ENCODE measurements at regions not wholly inside any gene's neighbourhood (a gene's known extent, or its start where the extent isn't known, plus 50 kb on each side); places are given as distances from the start of the nearest gene placed in this dataset.

DNA sequence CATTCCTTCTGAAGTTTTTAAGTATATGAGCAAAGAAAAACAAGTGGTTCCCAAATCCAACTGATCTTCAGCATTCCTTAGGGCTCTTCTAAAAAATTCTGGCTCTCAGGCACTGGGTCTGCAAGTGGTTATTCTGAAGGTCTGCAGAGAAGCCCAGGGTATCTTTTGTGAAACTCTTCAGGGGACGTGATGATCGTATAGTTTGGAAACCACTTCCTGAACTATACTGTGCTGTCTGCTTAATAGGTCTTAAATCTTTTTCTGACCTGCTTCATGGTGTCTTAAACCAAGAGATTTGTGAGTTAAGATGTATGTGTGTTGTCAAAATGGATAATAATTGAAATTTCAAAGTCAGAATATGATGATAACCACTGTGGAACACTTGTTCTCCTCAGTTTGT is 115.5 kb downstream of the LHX9 start:
- intact Hi-C loops (cut with micrococcal nuclease): no loop called here

- intact Hi-C loops (cut with micrococcal nuclease): no loop called here
Observed at GRCh38 chr1:198040880-198041279, 115.9 kb upstream of the NEK7 start.

GRCh38 chr1:198042168-198042567 is 114.6 kb upstream of the NEK7 start:
- intact Hi-C loops (cut with micrococcal nuclease): no loop called here

GRCh38 chr1:198047913-198048312 is 108.9 kb upstream of the NEK7 start:
- intact Hi-C loops (cut with micrococcal nuclease): no loop called here

DNA sequence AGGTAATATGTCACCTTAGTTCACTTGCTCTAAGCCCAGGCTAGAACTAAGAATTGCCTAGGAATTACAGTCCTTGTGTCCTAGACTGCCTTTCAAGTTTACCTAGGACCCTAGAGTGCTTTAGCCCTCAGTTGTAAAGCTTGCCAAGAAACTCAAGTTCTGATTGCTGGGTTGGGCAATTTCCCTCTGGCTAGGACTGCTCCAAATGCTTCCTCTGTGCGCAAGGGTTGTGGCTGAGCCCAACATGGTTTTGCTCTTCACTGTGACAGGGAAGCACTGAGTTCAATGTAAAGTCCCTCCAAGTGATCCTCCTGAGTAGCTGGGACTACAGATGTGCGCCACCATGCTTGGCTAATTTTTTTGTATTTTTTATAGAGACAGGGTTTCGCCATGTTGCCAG is 102.3 kb upstream of the NEK7 start:
- intact Hi-C loops (cut with micrococcal nuclease): no loop called here

DNA sequence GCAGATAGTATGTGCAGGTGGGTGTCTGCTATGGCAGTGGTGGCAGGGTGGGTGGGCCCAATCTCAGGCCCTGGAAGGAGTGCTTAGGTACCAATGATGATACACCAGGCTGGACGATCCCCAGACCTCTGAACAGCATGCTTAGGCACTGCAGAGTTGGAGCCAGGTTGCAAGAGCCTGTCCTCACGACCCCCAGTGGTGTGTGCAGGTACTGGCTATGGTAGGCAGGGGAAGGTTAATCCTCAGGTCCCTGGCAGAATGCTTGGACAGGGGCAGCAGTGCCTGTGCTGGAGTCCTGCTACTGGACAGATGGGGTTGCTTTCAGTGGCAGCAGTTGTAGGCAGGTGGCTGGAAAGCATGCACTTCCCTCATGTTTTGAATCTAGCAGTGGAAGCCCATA is 100.5 kb upstream of the NEK7 start:
- intact Hi-C loops (cut with micrococcal nuclease): no loop called here

DNA sequence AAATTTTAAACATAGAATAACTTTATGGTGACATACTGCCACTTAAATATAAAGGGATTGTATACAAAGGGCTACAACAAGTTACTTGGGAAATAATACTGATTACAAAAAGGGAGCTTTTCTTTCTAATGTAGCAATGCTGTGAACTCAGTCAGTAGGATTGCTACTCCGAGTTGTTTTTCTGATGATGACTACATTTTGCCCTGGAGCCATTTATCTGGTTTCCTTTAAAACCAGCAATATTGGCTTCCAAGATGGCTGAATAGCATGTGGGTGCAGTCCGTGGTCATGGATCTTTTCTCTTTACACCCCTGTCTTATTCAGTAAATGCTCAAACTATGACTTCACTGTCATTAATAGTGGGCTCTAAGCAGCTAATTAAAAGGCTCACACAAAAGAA is 92.6 kb upstream of the NEK7 start:
- intact Hi-C loops (cut with micrococcal nuclease): no loop called here

- intact Hi-C loops (cut with micrococcal nuclease): no loop called here
Observed at GRCh38 chr1:198068285-198068684, 88.5 kb upstream of the NEK7 start.

DNA sequence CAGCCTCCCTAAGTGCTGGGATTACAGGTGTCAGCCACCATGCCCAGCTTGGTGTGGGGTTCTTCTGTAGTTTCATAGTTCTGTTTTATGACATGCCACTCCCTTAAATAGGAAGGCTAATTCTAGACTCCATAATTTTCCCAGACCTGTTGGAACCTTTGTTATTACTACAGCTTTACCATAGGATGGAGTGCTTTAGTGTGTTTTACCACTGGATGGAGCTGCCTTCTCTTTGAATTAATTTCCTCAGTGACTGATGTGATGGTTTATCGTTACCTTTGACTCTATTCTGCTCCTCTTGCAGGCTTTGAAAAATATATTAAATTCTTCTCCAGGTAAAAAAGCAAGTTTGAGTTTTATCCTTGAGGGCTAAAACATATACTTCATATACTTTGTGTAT is 84.6 kb upstream of the NEK7 start:
- intact Hi-C loops (cut with micrococcal nuclease): no loop called here

- intact Hi-C loops (cut with micrococcal nuclease): no loop called here
Observed at GRCh38 chr1:198075296-198075695, 81.5 kb upstream of the NEK7 start.

DNA sequence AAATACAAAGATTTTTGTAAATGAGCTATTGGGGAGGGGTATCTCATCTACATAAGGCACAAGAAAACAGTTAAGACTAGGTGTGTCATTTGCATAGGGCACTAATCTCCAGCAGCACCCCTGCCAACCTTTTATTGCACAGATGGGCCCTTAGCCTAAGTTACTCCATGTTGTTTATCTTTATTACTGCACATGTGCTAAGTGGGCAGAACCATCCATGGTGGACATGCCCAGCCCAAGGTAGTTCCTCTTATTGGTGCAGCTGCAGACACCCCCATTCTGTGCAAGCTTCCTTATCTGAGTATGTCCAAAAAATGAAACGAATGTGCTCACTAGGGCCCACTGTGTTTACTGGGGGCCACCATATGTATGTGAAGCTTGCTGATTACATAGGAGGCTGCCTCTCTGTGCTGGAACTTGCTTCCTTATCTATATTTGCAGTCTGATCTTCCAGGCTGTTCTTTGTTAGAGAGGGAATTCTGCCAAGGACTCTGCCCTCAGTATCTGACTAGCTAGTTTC is 77.3 kb upstream of the NEK7 start:
- intact Hi-C loops (cut with micrococcal nuclease): no loop called here

DNA sequence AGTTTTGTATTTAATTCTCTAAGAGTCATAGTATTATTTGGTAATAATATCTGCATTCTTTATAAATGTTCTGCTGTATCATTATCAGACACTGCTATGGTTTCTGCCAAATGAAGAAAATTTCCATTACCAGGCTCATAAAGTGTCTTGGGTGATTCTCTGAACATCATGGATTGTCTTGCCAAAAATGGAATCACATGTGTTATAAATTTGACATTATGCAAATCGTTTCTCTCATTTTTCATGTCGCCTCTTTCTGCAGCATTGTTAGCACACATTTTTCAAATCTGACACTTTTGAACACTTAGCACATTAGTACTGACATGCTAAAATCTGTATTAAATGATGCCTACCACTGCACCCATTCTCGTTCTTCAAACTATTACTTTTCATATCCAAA is 74.2 kb upstream of the NEK7 start:
- intact Hi-C loops (cut with micrococcal nuclease): no loop called here

DNA sequence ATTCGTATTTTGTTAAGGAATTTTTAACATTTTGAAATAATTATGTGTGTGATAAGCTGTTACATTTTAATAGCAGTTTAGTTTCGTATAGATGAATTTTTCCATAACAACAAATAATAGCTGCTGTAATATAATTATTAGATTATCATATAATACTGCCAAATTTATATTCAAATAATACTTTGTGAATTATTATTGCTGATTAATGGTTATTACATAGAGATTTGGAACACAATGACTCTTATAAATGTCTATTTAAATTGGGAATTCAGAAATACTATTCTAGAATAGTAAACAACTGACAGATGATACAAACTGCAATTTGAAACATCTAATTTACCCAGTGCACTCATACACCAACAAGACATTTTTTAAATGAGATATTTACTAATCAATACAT is 73.2 kb upstream of the NEK7 start:
- intact Hi-C loops (cut with micrococcal nuclease): no loop called here

- intact Hi-C loops (cut with micrococcal nuclease): no loop called here
Observed at GRCh38 chr1:198084241-198084908, 72.4 kb upstream of the NEK7 start.

DNA sequence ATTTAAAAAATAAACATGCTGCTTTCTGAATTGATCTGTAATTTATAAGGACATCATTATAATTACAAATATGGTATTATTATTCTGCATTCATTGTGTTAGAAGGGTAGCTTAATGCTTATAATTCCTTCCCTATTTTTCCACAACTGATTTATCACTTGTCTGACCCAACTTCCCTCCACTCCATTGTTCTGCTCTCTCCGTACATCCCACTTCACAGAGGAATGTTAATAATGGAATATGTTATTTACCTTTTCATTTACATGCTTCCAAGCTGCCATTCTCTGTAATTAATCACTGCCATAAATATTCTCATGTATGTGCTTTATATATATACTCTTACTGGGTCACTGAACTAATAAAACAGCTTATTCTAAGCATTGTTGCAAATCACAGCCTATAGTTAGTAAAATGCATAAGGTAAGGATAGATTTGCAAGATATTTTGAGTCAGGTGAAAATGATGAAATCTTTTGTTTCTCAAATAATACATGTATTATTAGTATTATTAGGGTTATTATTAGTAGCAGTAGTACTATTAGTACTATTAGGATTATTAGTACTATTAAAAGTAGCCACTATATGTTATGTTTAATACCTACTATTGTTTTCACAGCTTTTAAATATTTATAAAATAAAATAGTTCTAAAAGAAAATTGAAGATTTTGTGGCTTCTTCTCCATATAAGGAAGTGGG is 70.6 kb upstream of the NEK7 start:
- intact Hi-C loops (cut with micrococcal nuclease): loop anchor here (5.0 kb wide), 2 partner anchors 191 to 596 kb away; no protein-coding TSS in a partner anchor

- intact Hi-C loops (cut with micrococcal nuclease): loop anchor here (1.0 to 5.0 kb wide), 4 partner anchors 189 to 594 kb away; no protein-coding TSS in a partner anchor
Observed at GRCh38 chr1:198087831-198088230, 69.0 kb upstream of the NEK7 start.

DNA sequence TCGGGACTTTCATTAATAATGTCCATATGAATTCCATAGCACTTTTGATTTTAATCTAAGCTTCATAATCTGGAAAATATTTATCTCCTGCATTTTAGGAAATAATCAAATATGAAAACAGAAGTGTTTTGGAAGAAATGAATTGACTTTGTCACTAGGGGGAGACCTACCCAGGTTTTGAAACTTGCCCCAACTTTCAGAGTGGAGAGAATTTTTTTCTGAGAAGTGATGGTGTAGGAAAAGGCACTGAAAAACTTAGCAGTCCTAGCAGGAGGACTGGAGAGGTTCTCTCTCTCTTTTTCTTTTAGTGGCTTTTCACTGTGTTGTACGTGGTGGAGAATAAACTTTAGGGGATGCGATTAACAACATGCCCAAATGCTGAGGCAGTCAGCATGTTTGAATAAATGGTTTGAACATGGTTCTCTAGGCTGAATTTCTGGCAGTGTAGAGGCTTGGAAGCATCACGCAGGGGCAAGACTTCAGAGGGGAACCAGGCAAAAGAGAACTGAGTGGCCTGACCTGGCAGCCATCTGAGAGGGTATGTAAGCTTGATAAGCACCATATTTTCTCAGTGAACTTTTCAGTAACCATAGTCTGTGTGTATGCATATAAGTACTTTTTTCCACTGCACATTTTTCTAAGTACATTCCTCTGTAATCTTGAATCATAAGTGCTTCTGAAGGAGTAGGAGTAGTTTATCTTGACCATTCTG is 68.3 kb upstream of the NEK7 start:
- intact Hi-C loops (cut with micrococcal nuclease): loop anchor here (1.0 to 5.0 kb wide), 4 partner anchors 189 to 594 kb away; no protein-coding TSS in a partner anchor

- intact Hi-C loops (cut with micrococcal nuclease): no loop called here
Observed at GRCh38 chr1:198096390-198096789, 60.4 kb upstream of the NEK7 start.

DNA sequence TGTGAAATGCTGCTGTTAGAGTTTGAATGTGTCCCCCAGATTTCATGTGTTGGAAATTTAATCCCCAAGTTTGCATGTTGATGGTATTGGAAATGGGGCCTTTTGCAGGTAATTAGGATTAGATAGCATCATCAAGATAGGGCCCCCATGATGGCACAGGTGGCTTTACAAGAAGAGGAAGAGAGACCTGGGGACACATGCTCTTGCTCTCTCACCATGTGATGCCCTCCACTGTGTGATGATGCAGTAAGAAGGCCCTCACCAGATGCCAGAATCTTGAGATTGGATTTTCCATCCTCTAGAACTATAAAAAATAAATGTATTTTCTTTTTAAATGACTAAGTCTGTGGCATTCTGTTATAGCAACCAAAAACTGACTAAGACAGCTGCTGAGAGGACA is 57.0 kb upstream of the NEK7 start:
- intact Hi-C loops (cut with micrococcal nuclease): loop anchor here (5.0 to 10.0 kb wide), 2 partner anchors 523 to 575 kb away; no protein-coding TSS in a partner anchor

GRCh38 chr1:198101716-198102453 is 54.9 kb upstream of the NEK7 start:
- intact Hi-C loops (cut with micrococcal nuclease): loop anchor here (1.0 to 10.0 kb wide), 4 partner anchors 41 to 577 kb away; partner anchors contain the start of gene NEK7

DNA sequence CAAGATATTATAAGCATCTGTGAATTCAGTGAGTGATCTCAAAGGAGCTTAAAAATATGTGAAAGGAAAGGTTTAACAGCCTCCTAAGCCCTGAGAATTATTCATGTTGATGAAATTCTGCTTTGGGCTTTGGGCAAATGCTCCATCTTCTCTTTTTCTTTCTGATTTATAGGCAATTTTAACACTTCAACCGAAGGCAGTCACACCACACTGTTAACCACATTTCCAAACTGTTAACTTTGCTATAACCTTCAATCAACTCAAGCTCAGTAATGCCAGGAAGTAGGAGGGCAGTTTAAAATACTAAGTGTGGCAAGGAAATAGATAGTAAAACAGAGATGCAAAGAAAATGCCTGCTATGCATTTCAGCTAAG is 54.4 kb upstream of the NEK7 start:
- intact Hi-C loops (cut with micrococcal nuclease): loop anchor here (1.0 to 10.0 kb wide), 4 partner anchors 40 to 578 kb away; partner anchors contain the start of gene NEK7

All from T-helper 1 cell treated with Interleukin-12 subunit alpha and Interleukin-12 subunit beta and Interleukin-4 antibody, amounts not matched to agents 30 ng/mL and 1 ng/mL, for 36 hours (primary cell).